Stimulated activated CD4-positive, alpha-beta T cell treated with anti-CD3 and anti-CD28 coated beads, Interleukin-1b, Interleukin-23, amount 100 ng/mL, for 4 hours (primary cell): ENCODE measurements at regions not wholly inside any gene's neighbourhood (a gene's known extent, or its start where the extent isn't known, plus 50 kb on each side); places are given as distances from the start of the nearest gene placed in this dataset.

Experiments used
- DNase-seq, 2 donors: peaks; one replicate each; pipeline ENCODE4 v3.0.0-alpha.2; 2020; ENCODE audit warnings: low read depth in 2 of 2

DNA sequence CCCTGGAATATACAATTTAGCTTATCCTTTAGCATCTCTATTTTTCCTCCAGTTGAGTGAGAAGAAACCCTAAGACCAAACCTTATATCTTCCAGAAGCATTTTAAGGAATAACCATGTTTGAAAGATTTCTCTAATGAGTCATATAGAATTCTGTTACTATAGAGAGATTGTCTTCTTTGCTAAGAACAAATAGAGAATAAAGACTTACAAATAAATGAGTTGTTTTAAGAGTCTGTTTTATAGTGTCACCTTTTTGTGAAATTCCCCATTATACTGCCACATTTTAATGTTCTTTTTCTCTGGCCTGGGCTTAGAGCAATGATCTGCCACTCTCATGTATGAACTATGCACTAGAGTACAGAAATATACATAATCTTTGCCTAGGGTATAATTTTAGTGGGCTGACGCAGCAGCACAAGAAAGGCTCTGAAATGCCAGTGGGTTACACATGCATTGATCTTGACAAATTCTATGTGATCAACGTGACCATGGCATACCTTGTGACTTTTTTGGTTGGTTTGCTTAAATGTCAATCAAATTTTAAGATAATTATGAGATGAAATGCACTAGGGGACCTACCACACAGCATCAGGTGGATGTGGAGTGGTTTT lies 145.1 kb upstream of the MKLN1 start:
- DNase-seq: no peak

- DNase-seq: no peak
These were observed 144.6 kb upstream of the MKLN1 start for GRCh38 chr7:131183072-131183471.

DNA sequence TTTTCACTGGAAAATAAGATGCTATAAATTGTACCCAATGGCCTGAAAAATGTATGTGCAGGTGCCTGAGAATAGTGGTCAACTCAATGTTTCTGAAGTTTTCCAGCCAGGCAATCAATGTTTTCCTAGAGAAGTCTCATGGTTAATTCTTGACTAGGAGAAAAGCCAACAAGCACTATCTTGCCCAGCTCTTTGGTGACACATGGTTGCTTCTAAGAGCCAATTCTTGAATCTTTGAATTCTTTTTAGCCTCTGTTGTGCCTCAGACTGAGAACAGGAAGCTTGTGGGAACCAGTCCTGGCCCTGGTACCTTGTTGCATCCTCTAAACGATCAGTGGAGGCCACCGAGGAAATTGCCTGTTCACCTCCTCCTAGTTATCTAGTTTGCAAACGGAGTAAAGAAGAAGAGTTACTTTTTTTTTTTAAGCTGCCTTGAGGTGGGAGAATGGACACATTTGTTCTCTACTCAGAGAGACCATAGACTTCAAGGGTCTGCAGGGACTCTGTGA lies 144.0 kb upstream of the MKLN1 start:
- peak in 1 of 2 donors; percentile 13 for DNase-seq

DNA sequence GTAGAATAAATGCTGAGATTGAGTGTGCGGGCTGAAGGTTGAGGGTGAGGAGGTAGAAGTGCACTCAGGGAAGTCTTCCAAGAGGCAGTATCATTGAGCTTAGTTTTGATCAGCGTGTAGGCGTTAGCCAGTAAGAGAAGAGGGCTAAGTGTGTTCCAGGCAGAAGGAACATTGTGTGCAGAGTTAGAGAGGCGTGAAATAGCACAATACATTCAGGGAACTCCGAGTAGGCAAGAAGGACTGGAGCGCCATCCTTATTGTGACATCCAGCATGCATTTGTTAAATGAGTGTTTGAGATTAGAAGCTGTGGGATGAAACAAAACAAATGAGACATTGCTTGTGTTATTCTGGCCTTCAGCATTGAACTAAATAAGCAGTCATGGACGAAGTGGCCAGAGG lies 140.9 kb upstream of the MKLN1 start:
- no peak for DNase-seq

GRCh38 chr7:131188367-131189339 lies 139.0 kb upstream of the MKLN1 start:
- peak; percentile 12 to 40 for DNase-seq

- DNase-seq: no peak
These were observed 138.2 kb upstream of the MKLN1 start for GRCh38 chr7:131189488-131189887.

DNA sequence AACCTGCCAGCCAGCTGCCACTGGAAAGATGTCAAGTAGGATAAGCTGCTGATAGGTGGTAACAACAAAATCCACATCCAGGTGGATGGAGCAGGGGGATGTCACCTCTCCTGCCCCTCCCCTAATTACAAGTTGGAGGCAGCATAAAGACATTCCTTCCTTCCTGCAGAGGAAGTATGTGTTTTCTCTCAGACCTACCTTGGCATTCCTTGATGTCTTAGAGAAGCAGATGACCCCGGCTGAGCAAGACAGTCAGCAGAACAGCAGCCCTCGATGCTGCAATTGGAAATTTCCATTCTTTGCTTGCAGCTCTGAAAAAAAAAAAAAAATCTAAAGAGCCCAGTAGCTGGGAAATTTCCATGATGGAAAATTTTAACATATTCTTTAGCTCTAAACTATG lies 137.5 kb upstream of the MKLN1 start:
- DNase-seq: no peak

DNA sequence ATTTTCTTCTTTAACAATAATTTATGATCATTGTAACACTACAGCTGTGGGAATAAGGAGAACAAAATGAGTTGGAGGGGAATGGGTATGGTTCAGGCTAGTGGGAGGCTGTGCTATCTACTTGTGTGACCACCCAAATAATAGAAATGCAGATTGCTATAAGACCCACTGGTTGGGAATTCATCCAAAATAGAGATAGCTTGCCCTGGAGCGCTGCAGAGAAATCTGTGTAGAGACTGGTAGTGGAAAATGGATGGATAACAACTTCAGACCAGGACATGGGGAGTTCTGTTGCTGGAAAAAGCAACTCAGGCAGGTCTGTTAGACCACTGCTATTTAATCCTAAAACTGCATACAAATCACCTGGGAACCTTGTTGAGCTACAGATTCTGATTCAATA lies 137.1 kb upstream of the MKLN1 start:
- no peak for DNase-seq

GRCh38 chr7:131194070-131194865 lies 133.4 kb upstream of the MKLN1 start:
- no peak for DNase-seq

DNA sequence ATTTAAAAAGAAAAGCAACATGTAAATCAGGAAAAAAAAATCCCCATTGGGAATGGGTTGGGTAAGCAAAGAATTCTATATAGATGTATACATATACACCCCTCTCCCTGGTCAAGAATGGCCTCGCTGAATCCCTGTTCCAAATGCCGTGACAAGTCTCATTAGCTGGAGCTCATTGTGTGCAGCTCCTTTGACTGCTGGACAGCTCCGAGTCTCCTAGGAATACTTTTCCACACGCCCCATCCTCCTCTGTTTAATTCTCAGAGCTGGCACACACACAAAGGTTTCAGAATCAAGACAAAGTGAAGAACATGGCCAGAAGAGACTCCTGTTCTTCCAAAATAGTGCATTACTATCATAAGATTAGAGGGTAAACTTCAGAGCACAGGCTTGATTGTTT lies 130.9 kb upstream of the MKLN1 start:
- DNase-seq: no peak

DNA sequence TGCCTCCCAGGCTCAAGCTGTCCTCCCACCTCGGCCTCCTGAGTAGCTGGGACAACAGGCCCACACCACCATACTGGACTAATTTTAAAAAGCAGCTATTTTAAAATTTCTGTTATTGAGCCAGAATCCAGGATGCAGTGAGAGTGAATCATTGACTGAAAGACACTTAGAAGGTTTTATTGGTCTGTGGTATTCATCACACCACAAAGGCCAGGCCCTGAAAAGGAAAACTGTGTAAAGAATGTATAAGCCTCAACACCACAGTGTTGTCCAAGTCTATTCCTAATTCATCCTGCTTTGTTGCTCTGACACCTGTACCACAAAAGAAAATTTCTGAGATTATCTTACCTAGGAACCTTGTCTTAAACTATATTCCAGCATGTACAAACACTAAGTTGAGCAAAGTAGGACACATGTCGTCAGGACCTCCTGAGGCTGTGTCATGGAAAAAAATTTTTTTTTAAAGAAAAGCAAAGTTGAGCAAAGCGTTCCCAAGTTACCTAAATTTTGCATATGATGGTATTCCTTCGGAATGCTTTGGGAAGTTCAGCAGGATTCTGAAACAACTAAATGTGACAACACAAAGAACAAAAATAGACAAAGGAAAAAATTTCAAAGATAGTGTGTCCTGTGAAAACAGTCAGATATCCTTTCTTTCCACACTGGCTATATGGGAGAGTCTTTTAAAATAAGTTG lies 129.6 kb upstream of the MKLN1 start:
- no peak for DNase-seq

- DNase-seq: no peak
These were observed 125.2 kb upstream of the MKLN1 start for GRCh38 chr7:131202451-131202850.

DNA sequence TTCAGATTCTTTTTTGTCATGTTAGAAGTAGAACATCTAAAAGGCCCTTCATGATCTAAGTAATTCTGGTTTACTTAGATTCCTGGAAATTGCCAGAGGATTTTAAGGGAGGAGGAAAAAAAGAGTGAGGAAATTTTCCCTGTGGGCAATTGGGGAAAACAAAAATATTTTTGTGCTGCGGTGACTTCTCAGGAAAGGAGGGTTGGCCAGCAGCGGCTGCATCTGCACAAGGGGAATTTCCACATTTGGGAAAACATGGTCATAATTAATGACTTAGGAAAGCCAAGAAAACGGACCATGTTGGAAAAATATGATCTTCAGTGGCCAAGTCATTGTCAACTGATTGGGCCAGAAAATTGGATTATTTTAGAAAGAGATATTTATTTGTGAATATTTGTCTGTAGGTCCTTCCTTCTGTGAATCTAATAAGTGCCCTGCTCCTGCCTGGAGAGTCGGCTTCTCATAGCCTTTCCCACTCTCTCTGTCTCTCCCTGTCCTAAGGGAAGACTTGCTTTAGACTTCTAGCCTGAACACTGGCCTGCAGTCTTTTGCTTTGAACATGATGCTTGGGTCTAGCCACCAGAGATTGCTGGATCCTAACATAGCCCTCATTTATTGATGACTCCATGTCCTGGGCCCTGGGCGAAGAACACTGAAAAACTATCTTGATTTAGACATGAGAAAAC lies 124.2 kb upstream of the MKLN1 start:
- DNase-seq: no peak

- no peak for DNase-seq
These were observed 118.9 kb upstream of the MKLN1 start for GRCh38 chr7:131208777-131209176.

DNA sequence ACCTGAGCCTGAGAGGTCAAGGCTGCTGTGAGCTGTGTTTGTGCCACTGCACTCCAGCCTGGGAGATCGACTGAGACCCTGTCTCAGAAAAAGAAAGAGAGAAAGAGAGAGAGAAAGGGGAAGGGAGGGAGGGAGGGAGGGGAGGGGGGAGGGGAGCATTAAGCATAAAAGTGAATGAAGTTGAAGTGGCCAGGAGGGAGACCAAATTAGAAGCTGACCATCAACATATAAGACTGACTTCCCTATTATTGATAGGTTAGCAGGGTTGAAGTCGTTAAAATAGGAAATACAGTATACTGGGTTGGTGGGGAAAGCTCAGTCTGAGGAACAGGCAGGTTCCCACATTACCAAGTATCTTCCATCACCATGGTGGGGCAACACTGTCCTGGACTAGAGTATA lies 117.1 kb upstream of the MKLN1 start:
- DNase-seq: no peak

DNA sequence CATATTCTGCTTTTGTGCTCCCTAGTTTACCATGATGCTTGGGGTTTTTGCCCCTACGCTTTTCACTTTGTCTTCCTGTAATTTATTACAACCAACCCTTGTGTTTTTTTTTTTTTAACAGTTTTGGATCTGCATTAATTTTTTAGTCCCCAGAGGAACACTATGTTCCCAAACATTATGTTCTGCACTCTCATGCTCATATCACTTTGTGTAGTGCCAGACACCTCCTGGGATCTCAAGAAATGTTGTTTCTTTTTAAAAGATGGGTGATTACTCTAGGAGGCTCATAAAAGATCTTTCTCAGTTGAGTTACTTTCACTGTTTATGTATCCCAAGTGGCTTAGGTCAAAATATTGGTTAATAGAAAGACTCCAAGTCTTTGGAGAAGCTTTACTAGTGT lies 116.2 kb upstream of the MKLN1 start:
- DNase-seq: no peak

DNA sequence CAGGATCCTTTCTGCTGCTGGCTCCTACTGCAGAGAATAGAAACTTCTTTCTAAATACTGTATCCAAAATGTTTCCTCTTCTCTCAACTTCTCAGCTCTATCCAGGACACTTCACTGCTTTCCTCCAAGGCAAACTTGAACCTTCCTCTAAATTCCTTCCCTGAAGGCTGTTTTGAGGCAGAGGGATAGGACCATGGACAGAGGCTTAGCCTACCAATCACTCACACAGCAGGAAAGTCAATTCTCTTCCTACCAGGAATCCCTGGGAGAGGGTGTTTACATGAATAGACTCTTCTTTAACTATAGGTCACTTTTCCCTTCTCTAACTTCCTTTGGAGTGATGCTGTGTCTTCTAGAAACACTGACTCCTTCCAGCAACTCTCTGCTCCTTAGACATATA lies 115.6 kb upstream of the MKLN1 start:
- DNase-seq: no peak

DNA sequence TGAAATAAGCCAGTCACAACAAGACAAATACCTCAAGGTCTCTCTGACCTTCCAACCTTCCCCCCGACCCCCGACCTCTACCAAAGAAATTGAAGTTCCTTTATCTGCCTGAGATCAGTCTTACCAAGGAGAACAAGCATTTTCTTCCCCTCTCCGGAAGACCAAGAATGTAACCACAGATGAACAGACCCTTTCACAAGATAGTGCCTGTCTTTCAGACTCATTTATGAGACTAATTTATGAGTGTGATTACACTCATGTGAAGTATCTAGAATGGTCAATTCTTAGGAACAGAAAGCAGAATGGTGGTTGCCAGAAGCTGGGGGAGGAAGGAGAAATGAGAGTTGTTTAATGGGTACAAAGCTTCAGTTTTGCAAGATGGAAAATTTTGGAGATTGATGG lies 108.9 kb upstream of the MKLN1 start:
- DNase-seq: no peak

- DNase-seq: no peak
These were observed 108.2 kb upstream of the MKLN1 start for GRCh38 chr7:131219312-131220041.

DNA sequence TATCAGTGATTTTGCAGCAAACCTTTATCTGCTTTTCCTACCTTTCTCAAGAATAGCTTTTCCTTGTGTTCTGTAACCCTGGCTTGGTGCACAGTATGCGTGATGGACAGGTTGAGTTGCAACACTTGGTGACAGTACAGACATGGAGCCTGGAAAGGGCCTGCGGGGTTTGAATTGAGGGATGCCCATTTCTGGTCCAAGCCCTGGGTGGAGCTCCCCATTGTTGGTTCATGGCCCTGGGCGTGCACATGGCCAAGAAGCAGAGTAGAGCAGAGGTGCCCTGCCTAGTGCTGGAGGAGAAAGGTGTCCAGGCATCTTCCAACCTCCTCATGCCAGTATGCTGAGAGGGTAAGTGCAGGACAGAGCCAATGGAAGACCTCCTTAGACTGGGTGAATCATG lies 106.6 kb upstream of the MKLN1 start:
- DNase-seq: no peak
